Stimulated activated naive CD8-positive, alpha-beta T cell treated with anti-CD3 and anti-CD28 coated beads, Interleukin-15, Interleukin-2, amounts not matched to agents 100 U/mL and 50 U/mL, for 24 hours (primary cell): ENCODE measurements at regions not wholly inside any gene's neighbourhood (a gene's known extent, or its start where the extent isn't known, plus 50 kb on each side); places are given as distances from the start of the nearest gene placed in this dataset.

Source experiments
- ATAC-seq: fragments of 150-1000 bp; cut with Tn5 transposase; one replicate; pipeline ENCODE4 v1.10.0; 2021
- DNase-seq: peaks from one replicate; pipeline ENCODE4 v3.0.0; 2021

GRCh38 chr6:163949431-163949830 is 534.9 kb downstream of the QKI start:
- ATAC-seq (no peak), DNase-seq (no peak)

GRCh38 chr6:163948250-163948649 is 533.7 kb downstream of the QKI start:
- ATAC-seq (no peak), DNase-seq (no peak)

DNA sequence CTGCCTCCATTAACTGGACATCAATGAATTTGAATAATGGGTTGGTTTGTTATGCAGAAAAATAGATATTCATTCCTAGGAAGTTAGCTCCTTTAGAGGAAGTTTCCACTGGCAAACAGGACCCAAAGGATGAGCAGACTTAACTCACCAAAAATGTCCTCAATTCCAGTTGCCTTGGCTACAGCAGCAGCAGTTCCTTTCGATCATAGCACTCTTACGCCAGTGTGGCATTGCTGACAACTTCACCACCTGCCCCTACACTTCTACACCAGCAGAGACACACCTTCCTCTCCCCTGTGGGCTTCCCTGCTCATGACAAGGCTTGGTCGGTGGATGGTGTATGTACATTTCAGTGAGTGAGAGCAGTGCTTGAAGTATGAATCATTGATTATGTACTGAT is 532.8 kb downstream of the QKI start:
- DNase-seq (no peak), ATAC-seq (no peak)

GRCh38 chr6:163946437-163946836 is 531.9 kb downstream of the QKI start:
- no peak for ATAC-seq
- DNase-seq = no peak

DNA sequence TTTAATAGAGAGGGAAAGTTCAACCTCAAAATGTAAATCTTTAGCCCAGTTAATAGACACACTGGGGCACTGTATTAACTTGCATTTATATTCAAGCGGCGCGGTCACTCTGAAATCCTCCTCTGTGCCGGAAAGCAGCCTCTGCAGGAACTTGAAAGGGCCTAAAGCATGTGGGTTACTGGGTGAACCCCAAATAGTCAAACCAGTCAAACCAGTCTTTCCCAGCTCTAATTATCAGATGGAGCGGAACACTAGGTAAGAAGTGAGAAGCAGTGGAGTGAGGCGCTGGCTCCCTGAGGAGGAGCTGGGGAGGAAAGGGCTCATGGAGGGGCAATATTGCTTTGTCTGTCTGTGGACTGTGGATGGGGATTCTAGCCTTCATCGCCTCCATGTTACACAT is 531.3 kb downstream of the QKI start:
- DNase-seq = no peak

GRCh38 chr6:163944897-163945296 is 530.4 kb downstream of the QKI start:
- ATAC-seq (no peak), DNase-seq (no peak)

More for the DNA sequence above, 531.3 kb downstream of the QKI start:
- ATAC-seq = no peak

GRCh38 chr6:163943607-163944385 is 529.3 kb downstream of the QKI start:
- DNase-seq (no peak), ATAC-seq (no peak)

- no peak for ATAC-seq
- DNase-seq = no peak
Measured at GRCh38 chr6:163942790-163943189, 528.3 kb downstream of the QKI start.

DNA sequence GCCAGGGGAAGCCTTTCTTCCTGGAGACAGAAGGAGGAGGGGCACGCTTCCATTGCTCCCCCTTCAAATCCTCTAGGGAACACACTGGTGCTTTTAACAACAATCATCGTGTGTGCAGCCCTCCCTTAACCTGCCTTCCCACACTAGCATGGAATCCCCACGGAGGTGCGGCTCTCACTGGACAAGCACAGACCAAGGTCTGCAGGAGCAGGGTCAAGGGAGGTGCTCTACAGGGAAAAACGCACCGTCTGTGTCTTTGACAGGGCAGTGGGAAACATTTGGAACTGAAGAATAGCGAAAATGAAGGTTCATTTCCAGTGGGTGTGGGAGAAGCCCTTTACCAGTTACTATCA is 527.1 kb downstream of the QKI start:
- no peak for ATAC-seq

GRCh38 chr6:163940705-163941623 is 526.4 kb downstream of the QKI start:
- no peak for DNase-seq
- no peak for ATAC-seq

More for the DNA sequence above, 527.1 kb downstream of the QKI start:
- DNase-seq = no peak

- DNase-seq (no peak), ATAC-seq (no peak)
Measured at GRCh38 chr6:163937071-163937470, 522.6 kb downstream of the QKI start.

DNA sequence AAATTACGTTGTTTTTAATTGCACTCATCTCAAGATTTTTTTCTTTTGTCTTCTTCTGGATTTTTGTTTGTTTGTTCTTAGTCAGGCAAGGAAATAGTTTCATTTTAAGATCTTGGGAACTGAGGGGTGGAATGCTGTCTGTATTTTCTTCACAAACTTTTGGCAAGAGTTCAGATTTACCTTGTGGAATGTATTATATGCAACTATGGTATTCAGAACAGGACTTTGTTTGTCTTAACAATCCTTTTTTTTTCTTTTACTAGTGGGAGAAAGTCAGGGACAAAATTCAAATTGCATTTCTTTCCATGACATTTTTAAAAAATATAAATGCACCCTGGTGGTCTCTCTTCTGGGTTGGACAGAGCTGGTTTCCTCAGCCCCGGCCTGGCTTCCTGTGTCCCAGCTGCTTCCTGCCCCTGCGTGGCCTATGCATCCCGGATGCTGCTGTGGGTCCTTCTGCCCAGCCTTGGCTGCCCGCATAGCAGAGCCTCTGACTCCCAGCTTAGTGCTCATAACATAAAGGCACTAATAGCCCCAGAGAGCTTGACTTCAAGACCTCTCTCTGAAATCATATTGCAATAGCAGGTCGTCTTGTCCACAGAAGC is 520.7 kb downstream of the QKI start:
- ATAC-seq (no peak), DNase-seq (no peak)

DNA sequence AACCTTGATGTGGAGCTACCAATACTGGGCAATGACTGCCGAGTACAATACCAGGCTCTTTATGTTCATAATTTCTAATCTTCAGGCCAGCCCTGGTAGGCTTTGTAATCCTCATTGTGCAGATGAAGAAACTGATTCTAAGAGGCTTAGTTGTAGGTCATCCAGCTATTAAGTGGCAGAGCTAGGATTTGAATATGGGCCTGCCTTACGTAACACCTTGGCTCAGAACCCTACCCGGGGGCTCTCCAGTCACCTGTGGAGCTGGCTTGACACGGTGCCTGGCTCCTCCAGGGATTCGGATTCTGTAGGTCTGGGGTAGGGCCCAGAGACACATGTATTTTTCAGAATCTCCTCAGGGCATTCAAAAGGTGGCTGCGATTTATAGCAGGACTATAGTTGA is 515.5 kb downstream of the QKI start:
- DNase-seq = no peak
- no peak for ATAC-seq

DNA sequence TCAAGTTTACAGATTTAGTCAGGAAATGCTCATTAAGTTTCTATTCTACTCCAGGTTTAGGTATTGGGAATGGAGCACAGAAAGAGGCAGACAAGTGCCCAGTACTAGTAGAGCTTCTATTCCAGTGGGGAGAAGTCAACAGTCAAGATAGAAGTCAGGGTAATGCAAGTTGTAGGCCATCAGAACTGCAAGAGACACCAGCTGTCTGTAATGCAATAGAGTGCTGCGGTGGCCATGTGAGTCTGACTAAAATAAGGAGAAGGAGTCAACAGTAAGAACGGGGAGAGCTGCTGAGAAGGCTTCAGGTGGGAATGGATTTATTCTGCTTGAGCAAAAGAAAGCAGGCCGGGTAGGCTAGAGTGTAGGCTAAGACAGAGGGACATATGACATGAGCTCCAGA is 515.0 kb downstream of the QKI start:
- DNase-seq (no peak), ATAC-seq (no peak)

- no peak for DNase-seq
- no peak for ATAC-seq
Measured at GRCh38 chr6:163926642-163927041, 512.1 kb downstream of the QKI start.

GRCh38 chr6:163925839-163926238 is 511.3 kb downstream of the QKI start:
- DNase-seq = no peak
- ATAC-seq = no peak

GRCh38 chr6:163923658-163924411 is 509.3 kb downstream of the QKI start:
- ATAC-seq (no peak), DNase-seq (no peak)

DNA sequence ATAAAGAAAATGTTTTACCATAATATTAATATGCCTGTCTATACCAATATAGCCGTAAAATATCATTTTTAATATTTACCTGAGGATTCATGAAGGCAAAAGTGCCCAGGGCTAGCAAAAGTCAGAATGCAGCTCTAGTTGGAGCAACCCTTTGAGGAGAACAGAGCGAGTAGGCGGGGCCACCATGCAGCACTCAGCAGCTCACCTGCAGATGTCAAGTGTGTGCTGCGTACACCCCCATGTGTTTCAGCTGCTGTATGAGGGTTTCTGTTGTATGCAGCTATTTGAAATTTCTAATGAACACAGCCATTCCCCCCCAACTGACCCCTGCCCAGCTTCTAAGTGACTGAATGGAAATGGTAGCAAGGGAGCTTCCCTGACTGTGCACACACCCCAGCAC is 508.0 kb downstream of the QKI start:
- DNase-seq = no peak
- ATAC-seq = no peak

GRCh38 chr6:163919652-163920051 is 505.1 kb downstream of the QKI start:
- no peak for ATAC-seq
- no peak for DNase-seq

GRCh38 chr6:163916315-163917081 is 502.0 kb downstream of the QKI start:
- no peak for DNase-seq
- no peak for ATAC-seq

DNA sequence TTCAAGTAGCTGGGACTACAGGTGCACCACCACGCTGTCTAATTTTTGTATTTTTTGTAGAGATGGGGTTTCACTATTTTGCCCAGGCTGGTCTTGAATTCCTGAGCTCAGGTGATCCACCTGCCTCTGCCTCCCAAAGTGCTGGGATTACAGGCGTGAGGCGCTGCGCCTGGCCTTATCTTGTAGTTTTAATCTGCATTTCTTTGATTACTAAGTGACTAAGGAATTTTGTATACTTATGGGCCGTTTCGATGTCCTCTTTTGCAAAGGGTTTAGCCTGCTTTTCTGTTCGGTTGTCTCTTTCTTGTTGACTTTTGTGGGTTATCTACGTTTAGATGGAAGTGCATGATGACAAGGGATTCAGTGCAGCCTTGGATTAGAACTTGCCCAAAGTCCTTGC is 500.6 kb downstream of the QKI start:
- ATAC-seq (no peak), DNase-seq (no peak)

- ATAC-seq (no peak), DNase-seq (no peak)
Measured at GRCh38 chr6:163913045-163913444, 498.5 kb downstream of the QKI start.
